ENCODE measurements at regions not wholly inside any gene's neighbourhood (a gene's known extent, or its start where the extent isn't known, plus 50 kb on each side); places are given as distances from the start of the nearest gene placed in this dataset.

DNA sequence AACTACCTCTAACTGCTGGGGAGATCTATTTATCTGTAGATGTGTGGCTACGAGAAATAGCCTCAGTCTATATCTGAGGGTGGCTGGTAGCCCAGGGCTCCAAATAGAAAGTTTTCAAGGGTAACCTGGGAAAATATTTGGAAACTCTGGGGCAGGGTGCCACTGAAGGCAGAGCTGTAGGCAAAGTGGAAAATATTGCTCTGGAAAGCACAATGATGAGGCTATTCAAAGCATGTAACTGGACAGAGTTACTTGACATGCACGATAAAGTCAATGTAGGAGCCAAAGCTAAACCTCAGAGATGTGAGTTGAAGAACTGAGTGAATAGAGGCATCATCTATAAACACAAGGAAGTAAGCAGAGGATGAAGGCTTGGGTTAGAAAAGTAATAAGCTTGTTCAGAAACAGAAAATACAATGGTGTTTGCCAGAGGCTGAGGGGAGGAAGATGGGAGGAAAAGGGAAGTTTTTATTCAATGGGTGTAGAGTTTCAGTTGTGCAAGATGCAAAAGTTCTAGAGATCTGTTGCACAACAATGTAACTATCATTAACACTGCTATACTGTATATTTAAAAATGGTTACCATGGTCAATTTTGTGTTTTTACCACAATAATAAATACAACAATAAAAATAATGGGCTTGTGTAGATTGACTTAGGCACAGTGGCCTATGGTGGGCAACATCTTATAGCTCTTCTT lies 171.6 kb downstream of the MBD2 start:
- TF ChIP-seq EP300 (IDR thresholded peaks at IDR 0.05; ENCODE audit: low read length) (no peak), NBN (IDR thresholded peaks at IDR 0.05; ENCODE audit: low read depth) (no peak), TCF7L2 (IDR thresholded peaks at IDR 0.05; ENCODE audit: low read depth, low read length) (no peak), ZNF133 (CRISPR knock-in tag; IDR thresholded peaks at IDR 0.05) (no peak), ZNF717 (CRISPR knock-in tag; IDR thresholded peaks at IDR 0.05) (no peak), ZNF263 (CRISPR knock-in tag; IDR thresholded peaks at IDR 0.05; ENCODE audit: borderline replicate concordance) (no peak), MED1 (CRISPR knock-in tag; IDR thresholded peaks at IDR 0.05; ENCODE audit: borderline replicate concordance) (no peak), CREB1 (IDR thresholded peaks at IDR 0.05) (no peak), CREB1 (CRISPR knock-in tag; IDR thresholded peaks at IDR 0.05) (no peak), ZNF24 (IDR thresholded peaks at IDR 0.05) (no peak)

Data from K562 (cell line).